Esophagus muscularis mucosa (tissue), 4 donors: ENCODE measurements at regions not wholly inside any gene's neighbourhood (a gene's known extent, or its start where the extent isn't known, plus 50 kb on each side); places are given as distances from the start of the nearest gene placed in this dataset.

Experiments used
- DNase-seq: peaks from one replicate; pipeline ENCODE4 v3.0.0-alpha.2; 2017; ENCODE audit errors: extremely low spot score
- H3K27ac ChIP-seq, 4 donors: fragments of 200-600 bp; sonication (generic); replicated peaks in 1 of 4; 1 replicate in 3 of 4; 2 replicates in 1 of 4; pipeline ENCODE4 v1.5.1; 2016 to 2019; ENCODE audit warnings: mild to moderate bottlenecking in 1 of 4
- H3K27me3 ChIP-seq, 4 donors: fragments of 200-600 bp; sonication (generic); one replicate each; pipeline versions ENCODE4 v1.5.1 to v1.6.0; 2016 to 2019
- H3K36me3 ChIP-seq, 4 donors: fragments of 200-600 bp; sonication (generic); one replicate each; pipeline ENCODE4 v1.5.1; 2016 to 2019
- H3K4me1 ChIP-seq, 4 donors: fragments of 200-600 bp; sonication (generic); one replicate each; pipeline ENCODE4 v1.5.1; 2016 to 2019
- H3K4me3 ChIP-seq, 4 donors: fragments of 200-600 bp; sonication (generic); 1 replicate in 2 of 4; 2 replicates in 2 of 4; pipeline ENCODE4 v1.5.1; 2016 to 2019; ENCODE audit warnings: mild to moderate bottlenecking in 4 of 4, moderate library complexity in 1 of 4
- H3K9me3 ChIP-seq, 4 donors: fragments of 200-600 bp; sonication (generic); 1 replicate in 3 of 4; 2 replicates in 1 of 4; pipeline ENCODE4 v1.5.1; 2016 to 2019
- CTCF ChIP-seq, 3 experiments: fragments of 200-600 bp in 2 of 3; fragments of 450-650 bp in 1 of 3; sonication (generic) in 2 of 3; IDR thresholded peaks; one replicate each; pipeline ENCODE4 v1.5.1; 2017 to 2019; ENCODE audit warnings: antibody characterized with exemption in 3 of 3, mild to moderate bottlenecking in 2 of 3, moderate library complexity in 1 of 3
- EP300 ChIP-seq: sonication (generic); formaldehyde crosslinking; IDR thresholded peaks from one replicate; pipeline ENCODE4 v1.6.1; 2017; ENCODE audit warnings: antibody characterized with exemption
- POLR2A ChIP-seq: fragments of 450-650 bp; IDR thresholded peaks from one replicate; pipeline ENCODE4 v1.6.1; 2017; ENCODE audit warnings: antibody characterized with exemption, moderate library complexity, mild to moderate bottlenecking, low read depth
- POLR2AphosphoS5 ChIP-seq, 2 donors: sonication (generic); formaldehyde crosslinking; IDR thresholded peaks; one replicate each; pipeline ENCODE4 v1.6.1; 2017; ENCODE audit warnings: antibody characterized with exemption in 2 of 2
- WGBS: methylation state at CpG from one replicate; pipeline ENCODE4 v1.1.5; 2018; 5-methylcytosine and 5-hydroxymethylcytosine counted together
- intact Hi-C: fragments of 100-400 bp; cut with DNase I; formaldehyde crosslinking; loops from one replicate; pipeline ENCODE4 v1.15.1; 2023

GRCh38 chr1:87977145-87977544 is 648.5 kb downstream of the LMO4 start:
- no peaks in the 10 kb centered on the region for H3K27me3 ChIP-seq
- H3K9me3 ChIP-seq = no peaks in the 10 kb centered on the region
- H3K4me3 ChIP-seq = no peak overlapping the region
- DNase-seq = no peak
- intact Hi-C loops = no loop called here
- no peaks in the 10 kb centered on the region for H3K36me3 ChIP-seq
- no peak for TF ChIP-seq CTCF (IDR thresholded peaks at IDR 0.05)
- TF ChIP-seq EP300 = no peak
- no peak for TF ChIP-seq POLR2A
- no peak for TF ChIP-seq POLR2AphosphoS5 (IDR thresholded peaks at IDR 0.05)
- 61% methylated on average over 2 of the region's 2 CpGs for WGBS
- H3K4me1 ChIP-seq = no peaks in the 10 kb centered on the region
- H3K27ac ChIP-seq = no peak overlapping the region

- H3K4me1 ChIP-seq = no peaks in the 10 kb centered on the region
- intact Hi-C loops = no loop called here
Measured at GRCh38 chr1:87979079-87979478, 650.4 kb downstream of the LMO4 start.

DNA sequence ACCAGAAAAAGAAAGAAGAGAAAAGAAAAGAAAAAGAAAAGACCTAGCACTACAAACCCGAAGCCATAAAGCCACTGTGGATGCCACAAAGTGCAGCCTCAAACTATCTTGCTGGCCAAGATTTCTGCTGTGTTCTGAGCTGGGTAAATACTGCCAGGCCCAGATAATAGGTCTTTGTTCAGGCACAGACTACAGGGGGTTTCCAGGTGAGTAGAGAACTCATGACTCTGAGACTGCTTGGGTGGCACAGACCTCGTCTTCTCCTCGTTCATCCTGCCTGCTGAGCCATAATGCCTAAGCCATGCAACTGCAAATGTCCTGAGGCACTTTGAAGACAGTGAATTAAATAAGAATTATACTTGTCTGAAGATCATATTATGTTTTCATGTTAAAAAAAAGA is 651.8 kb downstream of the LMO4 start:
- H3K9me3 ChIP-seq = no peaks in the 10 kb centered on the region
- no peak for DNase-seq
- H3K27me3 ChIP-seq = no peaks in the 10 kb centered on the region
- no peaks in the 10 kb centered on the region for H3K36me3 ChIP-seq
- intact Hi-C loops = no loop called here
- 73% methylated on average over 3 of the region's 3 CpGs for WGBS
- no peak overlapping the region for H3K27ac ChIP-seq
- no peak for TF ChIP-seq EP300
- no peak for TF ChIP-seq POLR2AphosphoS5 (IDR thresholded peaks at IDR 0.05)
- no peak for TF ChIP-seq CTCF (IDR thresholded peaks at IDR 0.05)
- TF ChIP-seq POLR2A = no peak
- no peak overlapping the region for H3K4me3 ChIP-seq
- no peaks in the 10 kb centered on the region for H3K4me1 ChIP-seq

More at GRCh38 chr1:87979079-87979478, 650.4 kb downstream of the LMO4 start:
- Histone ChIP-seq H3K9me3 (no peaks in the 10 kb centered on the region), H3K4me3 (no peak overlapping the region), H3K27me3 (no peaks in the 10 kb centered on the region), H3K27ac (no peak overlapping the region), H3K36me3 (no peaks in the 10 kb centered on the region)
- TF ChIP-seq POLR2AphosphoS5 (IDR thresholded peaks at IDR 0.05) = no peak
- no peak for TF ChIP-seq POLR2A
- no peak for TF ChIP-seq CTCF (IDR thresholded peaks at IDR 0.05)
- TF ChIP-seq EP300 = no peak
- no peak for DNase-seq
- 97% methylated on average over 2 of the region's 2 CpGs for WGBS

DNA sequence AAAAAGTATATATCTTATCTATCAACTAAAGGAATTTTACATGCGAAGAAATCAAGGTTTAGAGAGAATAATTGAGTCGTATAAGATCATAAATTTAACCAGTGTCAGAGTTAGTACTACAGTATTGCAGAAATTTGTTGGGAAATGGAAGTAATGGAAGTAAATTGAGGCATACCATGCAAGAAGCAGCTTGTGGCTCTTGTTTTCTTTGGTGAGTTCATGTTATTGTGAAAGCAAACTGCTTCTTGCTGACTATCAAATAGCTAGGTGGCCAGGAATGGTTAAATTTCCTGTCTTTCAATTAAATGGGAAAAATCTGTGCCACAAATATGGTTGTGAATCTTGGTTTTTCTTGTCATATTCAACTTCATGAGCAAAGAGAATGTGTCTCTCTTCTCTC is 652.7 kb downstream of the LMO4 start:
- H3K27ac ChIP-seq = no peak overlapping the region
- no peaks in the 10 kb centered on the region for H3K4me1 ChIP-seq
- no peak overlapping the region for H3K4me3 ChIP-seq
- no peaks in the 10 kb centered on the region for H3K9me3 ChIP-seq
- TF ChIP-seq EP300 = no peak
- no peak for TF ChIP-seq CTCF (IDR thresholded peaks at IDR 0.05)
- TF ChIP-seq POLR2A = no peak
- no peak for TF ChIP-seq POLR2AphosphoS5 (IDR thresholded peaks at IDR 0.05)
- H3K27me3 ChIP-seq = no peaks in the 10 kb centered on the region
- no peaks in the 10 kb centered on the region for H3K36me3 ChIP-seq
- WGBS = 90% methylated on average over 2 of the region's 2 CpGs
- DNase-seq = no peak
- intact Hi-C loops = no loop called here

GRCh38 chr1:87981810-87982209 is 653.1 kb downstream of the LMO4 start:
- Histone ChIP-seq H3K36me3 (no peaks in the 10 kb centered on the region), H3K27me3 (no peaks in the 10 kb centered on the region), H3K9me3 (no peaks in the 10 kb centered on the region), H3K27ac (no peak overlapping the region), H3K4me1 (no peaks in the 10 kb centered on the region), H3K4me3 (no peak overlapping the region)
- whole genome bisulfite sequencing = 95% methylated on average over 1 of the region's 1 CpG
- intact Hi-C loops = no loop called here
- no peak for DNase-seq
- TF ChIP-seq CTCF (IDR thresholded peaks at IDR 0.05) = no peak
- TF ChIP-seq POLR2AphosphoS5 (IDR thresholded peaks at IDR 0.05) = no peak
- no peak for TF ChIP-seq POLR2A
- no peak for TF ChIP-seq EP300
